NCI-H2029 treated with DMSO at 0.1 percent for 48 hours (cell line): ENCODE measurements at regions not wholly inside any gene's neighbourhood (a gene's known extent, or its start where the extent isn't known, plus 50 kb on each side); places are given as distances from the start of the nearest gene placed in this dataset.
"Not testable (repeated sequence)": the region's sequence is repeated elsewhere in the genome, so short reads cannot be mapped to it uniquely, and the experiment has no call there.

Source experiments
- DNase-seq: peaks from one replicate; lab custom pipeline; 2025; lab: John Stamatoyannopoulos, UW

DNA sequence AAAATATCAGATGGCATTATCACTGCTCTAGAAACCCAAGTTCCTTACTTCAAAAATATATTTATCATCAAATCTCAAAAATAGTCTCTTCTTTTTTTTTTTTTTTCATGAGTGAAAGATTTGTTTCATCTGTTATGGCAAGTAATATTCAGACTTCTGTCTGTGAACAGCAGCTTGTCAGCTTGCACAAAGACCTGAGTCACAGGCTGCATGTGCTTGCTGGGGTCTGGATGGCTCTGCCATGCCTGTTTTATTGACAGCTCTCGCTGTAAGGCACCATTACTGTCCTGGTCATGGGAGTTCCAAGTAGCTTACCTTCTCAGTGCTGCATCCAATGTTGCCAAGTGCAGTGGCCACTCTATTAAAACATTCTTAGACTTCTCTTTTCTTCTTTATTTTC, 456.4 kb downstream of the GADD45G start:
- DNase-seq, result no peak

DNA sequence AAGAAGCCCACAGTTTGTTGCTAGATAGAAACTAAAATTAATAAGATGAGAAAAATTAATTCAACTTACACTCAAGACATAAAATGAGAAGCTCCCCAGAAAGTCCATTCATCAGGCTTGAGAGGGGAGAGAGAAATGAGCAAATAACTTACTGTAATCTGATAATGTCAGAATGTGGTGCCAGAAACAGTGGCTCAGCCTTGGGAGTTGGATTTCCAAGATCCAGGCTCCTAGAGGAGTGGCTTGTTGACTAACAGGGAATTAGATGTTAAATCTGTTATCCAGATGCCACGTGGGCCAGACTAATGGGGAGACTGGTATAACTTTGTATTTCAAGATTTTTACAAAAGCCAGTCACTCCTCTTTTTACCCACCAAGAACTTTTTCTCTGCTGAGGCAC, 458.2 kb downstream of the GADD45G start:
- no peak for DNase-seq

DNA sequence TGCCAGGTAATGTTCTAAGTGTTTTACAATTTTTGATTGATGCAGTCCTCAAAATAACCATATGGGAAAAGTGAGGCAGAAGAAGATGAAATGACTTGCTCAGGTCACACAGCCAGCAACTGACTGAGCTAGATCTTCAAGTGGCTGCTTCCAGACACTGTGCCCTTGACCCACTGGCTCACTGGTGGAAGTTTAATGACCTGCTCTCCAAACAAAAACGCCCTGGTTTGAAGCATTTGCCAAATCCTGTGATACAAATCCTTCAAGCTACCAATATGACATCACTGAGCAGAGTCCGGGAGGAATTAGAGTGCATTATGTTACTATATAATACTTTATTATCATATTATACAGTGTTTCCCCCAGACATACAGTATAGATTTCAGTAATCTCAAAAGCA, 459.4 kb downstream of the GADD45G start:
- peak; percentile 46 for DNase-seq

DNA sequence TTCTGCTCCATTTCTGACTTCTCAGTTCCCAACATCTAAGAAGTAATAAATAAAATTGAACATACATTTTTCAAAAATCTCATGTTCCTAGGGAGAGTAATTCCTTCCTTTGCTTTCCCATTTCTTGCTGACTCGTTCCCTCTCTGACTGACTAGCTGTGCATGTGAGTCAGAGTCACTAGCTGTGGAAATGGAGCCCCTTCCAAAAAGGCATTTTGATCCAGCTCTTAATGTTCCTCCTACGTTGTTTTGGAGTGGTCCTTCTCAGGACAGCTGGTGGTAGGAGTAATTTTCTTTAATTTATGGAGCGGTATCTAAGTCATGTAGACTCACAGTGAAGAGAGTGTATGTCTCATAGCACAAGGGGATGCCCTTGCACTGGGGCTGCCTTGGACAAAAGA, 460.2 kb downstream of the GADD45G start:
- DNase-seq, result no peak

DNA sequence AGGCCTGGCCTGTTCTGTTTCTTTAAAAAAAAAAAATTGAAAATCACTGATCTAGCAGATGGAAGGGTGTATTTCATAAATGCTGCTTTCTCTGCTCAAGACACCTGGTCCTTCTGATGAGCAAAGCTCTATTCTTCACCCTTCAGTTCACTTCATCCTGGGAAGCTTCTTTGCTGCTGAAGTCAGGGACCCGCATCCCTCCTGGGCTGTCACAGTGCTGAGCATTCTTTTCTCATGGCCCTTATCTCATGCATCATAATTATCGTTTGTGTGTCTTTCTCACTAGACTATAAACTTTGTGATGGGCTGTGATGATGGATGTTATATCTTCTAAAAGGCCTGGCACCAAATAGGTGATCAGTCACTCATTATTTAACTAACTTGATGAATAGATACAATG, 461.0 kb downstream of the GADD45G start:
- no peak for DNase-seq

DNA sequence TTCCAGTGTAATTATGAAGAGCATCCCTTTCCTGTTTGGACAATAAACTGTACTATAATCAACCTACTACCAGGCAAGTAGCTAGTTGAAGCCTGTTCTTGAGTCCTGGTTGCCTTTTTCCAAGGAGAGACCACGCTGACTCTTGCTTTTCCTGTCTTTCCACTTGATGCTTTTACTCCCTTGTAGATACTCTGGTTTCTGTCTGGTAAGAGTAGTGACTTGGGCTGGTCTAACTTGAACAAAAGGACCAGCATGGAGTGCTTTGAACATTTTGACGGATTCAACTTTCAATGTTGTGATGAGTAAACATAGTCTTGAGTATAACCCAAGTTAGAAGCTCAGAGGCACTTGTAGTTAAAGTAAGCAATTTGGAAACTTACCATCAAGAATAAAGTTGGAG, 464.3 kb downstream of the GADD45G start:
- no peak for DNase-seq

DNA sequence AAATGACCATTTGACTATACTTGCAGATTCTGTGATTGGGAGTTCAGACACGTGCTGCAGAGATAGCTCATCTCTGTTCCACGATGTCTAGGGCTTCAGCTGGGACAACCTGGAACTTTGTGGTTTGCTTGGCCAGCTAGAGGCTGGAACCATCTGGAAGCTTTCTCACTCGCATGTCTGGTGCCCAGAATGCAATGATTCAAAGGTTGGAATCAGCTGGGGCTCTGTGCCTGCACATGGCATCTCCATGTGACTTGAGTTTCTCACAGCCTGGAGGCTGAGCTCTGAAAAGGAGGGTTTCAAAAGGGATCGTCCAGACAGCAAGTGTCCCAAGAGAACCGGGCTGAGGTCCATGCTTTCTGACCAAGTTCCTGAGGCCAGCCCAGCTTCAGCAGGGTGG, 465.2 kb downstream of the GADD45G start:
- DNase-seq, result no peak

DNA sequence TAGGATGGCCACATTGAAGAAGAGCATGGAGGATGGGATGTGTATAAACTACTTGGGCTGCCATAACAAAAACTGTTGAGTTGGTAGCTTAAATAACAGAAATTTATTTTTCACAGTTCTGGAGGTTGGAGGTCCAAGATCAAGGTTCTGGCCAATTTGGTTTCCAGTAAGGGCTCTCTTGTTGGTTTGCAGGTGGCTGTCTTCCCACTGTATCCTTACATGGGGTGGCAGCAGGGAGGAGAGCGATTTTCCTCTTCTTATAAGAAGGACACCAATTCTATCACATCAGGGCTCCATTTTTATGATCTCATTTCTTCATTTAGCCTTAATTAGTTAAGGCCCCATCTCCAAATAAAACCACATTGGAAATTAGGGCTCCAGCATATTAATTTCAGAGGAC, 465.7 kb downstream of the GADD45G start:
- DNase-seq, result no peak

DNA sequence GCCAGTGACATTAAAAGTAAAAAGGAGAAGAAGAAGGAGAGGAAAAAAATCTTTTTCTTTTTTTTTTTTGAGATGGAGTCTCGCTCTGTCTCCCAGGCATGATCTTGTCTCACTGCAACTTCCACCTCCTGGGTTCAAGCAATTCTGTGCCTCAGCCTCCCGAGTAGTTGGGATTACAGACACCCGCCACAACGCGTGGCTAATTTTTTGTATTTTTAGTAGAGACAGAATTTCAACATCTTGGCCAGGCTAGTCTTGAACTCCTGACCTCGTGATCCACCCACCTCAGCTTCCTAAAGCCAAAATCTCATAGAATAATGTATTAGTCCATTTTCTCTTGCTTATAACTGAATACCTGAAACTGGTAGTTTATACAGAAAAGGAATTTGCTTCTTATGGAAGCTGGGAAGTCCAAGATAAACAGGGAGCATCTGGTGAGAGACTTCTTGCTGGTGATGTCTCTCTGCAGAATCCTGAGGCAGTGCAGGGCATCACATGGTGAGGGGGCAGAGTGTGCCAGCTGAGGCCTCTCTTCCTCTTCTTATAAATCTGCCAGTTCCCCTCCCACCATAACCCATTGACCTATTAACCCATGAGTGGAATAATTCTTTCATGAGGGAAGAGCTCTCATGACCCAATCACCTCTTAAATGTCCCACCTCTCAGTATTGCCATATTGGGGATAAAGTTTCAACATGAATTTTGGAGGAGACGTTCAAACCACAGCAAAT, 466.3 kb downstream of the GADD45G start:
- DNase-seq, result no peak

DNA sequence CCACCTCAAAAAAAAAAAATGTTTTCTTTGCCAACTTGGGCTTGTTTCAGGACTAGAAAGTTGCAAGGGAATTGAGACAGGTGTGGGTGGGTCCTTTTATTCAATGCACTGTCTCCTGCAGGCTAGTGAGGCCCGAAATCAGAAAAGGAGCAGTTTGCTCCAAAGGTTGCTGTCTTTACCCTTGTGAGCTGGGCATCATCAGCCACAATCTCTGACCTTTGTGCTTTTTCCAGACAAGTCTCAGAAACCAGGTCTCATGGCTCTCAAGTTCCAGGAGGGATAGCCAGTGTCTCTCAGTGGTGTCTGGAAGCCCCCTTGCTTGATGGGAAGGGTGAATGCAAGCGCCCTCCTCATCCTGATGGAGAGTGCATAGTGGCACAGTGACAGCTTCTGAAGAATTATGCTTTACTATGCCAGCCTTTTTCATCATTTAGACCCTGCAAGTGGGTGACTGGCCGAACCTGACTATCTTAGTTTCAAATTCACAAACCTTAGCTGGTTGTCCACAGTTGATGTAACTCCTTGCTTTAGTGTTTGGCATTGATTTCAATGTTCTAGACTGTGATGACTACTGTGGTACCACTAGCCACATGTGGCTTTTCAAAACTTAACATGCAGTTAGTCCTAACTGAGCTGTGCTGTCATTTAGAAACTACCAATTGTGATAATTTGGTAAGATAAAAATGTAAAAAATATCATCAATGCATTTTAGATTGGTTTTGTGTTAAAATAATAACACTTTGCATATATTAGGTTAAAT, 468.6 kb downstream of the GADD45G start:
- no peak for DNase-seq

DNA sequence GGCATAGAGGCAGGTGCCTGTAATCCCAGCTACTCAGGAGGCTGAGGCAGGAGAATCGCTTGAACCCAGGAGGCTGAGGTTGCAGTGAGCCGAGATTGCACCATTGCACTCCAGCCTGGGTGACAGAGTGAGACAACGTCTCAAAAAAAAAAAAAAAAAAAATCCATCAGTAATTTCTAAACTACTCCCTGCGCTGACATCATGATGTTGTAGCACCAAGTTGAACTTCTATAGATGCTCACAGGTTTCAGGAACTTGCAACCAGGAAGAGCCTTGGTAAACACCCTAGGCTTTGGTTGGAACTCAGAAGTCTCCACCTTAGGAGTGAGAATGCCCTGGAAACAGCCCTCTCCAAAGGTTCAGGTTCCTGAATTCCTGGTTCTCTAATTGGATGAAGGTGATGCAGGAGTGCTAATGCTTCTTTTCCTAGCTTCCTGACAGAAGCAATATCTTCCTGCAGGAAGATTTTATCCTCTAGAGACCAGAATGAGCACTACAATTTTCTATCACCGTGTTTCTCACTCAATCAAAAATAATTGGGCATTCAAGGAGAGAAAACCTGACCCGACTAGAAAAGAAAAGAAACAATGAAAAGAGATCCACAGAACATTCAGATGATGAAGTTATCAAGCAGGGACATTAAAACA, 469.6 kb downstream of the GADD45G start:
- DNase-seq, result no peak

DNA sequence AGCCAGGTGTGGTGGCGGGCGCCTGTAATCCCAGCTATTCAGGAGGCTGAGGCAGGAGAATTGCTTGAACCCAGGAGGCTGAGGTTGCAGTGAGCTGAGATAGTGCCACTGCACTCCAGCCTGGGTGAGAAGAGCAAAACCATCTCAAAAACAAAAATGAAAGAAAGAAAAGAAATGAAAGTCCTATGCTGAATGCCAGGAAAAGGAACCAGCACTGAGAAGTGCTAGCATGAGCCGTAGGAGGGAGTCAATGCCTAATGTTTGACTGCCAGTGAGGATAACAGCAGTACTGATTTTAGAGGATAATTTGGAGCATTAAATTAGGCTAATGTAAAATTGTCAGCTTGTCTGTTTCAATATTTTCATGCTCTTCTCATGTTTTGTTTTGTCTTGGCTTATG, 472.8 kb downstream of the GADD45G start:
- not testable (repeated sequence) for DNase-seq

DNA sequence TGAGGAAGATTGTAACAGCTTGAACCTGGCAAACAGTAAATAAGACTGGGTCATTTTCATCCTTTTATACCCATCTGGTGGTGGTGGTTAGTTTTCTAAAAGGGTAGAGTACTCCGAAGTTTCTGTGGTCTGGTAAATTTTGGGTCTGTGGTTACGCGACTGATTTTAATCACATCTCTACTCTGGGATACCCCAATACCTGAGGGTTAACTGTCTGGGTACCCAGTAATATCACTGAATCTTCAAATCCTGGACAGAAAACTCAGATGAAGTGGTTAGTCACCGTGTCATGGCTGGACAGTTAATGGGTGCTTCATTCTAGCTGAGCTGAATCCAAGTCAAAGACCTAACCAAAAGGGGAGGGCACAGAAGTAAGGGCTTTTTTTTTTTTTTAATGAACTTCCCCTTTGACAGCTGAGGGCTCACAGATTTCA, 474.2 kb downstream of the GADD45G start:
- no peak for DNase-seq

DNA sequence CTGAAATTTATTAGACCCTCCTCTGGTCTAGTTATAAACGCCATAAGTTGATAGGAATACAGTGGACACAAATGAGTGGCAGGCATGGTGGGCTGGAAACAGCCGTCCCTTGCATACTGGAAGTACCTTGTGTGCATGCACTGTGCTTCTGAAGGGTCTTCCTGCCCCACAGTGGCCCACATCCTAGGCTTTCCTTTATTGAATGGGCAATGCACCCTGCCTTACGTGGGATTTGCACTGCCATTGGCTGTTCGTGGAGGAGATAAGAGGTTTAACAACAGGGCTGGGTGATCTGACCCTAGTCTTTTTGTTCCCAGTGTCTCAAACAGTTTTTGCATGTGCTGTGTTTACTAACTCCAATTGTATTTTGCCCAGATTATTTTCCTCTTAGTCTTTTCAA, 480.8 kb downstream of the GADD45G start:
- no peak for DNase-seq

DNA sequence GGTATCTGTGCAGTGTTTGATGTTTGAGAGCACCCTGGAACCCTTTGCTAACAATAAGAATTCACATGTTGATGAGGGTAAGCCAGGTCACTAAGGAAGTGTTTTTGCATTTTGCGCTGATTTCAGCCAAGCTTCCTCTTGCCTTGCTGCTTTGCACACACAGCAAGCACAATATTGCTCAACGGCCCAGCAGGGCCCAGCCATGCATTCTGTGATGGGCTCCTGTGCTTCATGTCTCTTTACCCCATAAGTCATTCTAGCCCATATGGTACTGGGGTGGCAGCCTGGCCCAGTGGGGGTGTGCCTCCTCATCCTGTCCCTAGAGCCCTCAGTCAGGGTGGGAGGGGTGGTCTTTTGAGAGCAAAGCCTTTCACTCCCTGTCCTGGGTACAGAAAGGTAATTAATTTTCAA, 481.3 kb downstream of the GADD45G start:
- DNase-seq, result no peak

DNA sequence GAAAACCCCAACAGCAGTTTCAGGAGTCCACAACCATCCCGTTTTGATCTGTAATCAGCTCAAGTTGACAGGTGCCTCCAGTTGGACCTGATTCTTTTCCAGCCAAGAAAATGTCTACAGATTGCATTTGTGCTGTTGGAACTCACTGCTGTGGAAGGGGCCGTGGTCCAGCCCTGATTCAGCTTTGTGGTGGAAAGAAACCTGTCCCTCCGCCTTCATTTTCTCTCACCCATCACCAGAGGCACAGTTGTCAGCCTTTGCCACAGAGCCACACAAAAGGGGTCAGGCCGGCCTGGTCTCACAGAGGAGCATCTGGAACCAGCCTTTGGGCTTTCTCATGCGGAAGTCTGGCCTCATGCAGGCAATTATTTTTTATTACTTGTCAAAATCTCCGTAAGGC, 483.6 kb downstream of the GADD45G start:
- no peak for DNase-seq

DNA sequence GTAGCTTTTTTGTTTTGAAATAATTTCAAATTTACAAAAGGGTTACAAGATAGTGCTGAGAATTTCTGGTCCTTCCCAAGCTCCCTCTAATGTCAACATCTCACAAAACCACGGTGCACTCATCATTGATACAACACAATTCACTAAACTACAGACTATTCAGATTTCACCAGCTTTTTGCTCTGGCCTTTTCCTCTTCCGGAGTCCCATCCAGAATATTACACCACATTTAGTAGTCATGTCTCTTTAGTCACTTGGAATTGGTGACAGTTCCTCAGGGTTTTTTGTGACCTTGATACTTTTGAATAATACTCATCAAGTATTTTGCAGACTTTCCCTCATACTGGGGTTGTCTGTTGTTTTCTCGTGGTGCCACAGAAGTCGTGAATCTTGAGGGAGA, 484.0 kb downstream of the GADD45G start:
- no peak for DNase-seq

DNA sequence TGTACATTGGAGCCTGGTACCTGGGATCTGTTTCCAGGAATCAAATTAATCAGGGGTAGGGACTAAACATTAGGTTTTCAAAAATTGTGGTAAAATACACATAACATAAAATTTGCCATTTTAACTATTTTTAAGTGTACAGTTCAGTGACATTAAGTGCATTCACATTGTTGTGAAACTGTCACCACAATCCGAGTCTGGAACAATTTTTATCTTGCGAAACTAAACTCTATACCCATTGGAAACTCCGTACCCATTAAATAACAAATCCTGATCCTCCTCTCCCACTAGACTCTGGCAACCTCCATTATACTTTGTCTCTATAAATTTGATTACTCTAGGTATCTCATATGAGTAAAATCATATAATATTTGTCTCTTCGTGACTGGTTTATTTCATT, 486.2 kb downstream of the GADD45G start:
- no peak for DNase-seq

DNA sequence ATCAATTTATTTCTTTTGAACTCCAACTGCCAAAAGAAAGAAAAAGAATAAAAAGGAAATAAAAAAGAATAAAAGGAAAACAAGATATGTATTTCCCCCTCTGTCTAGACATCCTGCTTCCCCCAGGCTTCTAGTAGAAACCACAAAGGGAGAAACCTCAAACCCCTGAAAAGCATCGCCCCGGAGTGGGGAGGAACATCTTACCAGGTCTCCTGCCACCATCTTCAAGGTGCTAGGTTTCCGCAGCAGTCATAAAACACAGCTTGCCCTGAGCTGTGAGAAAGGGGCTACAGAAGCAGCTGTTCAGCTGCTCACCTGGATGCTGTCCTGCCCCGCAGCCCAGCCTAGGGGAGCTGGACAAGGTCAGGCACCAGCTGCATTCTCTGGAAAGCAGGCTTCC, 487.7 kb downstream of the GADD45G start:
- no peak for DNase-seq

DNA sequence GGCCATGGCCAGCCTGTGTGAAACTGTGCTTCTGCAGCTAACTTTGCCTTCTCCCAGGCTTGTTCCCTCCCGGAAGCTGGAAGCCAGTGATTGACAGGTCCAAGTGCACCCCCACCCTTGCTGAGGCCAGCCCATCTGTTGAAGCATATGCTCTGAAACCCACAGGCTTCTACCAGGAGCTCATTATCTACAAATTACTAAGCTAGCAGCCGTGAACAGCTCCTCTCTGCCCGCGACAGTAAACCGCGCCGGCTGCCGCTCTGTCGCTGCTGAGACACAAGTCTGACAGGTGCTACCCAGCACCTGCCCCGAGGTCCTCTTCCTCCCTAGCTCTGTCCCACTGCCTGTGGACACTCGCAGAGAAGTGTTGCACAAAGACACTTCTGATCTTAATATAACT, 490.9 kb downstream of the GADD45G start:
- peak; percentile 95 for DNase-seq

DNA sequence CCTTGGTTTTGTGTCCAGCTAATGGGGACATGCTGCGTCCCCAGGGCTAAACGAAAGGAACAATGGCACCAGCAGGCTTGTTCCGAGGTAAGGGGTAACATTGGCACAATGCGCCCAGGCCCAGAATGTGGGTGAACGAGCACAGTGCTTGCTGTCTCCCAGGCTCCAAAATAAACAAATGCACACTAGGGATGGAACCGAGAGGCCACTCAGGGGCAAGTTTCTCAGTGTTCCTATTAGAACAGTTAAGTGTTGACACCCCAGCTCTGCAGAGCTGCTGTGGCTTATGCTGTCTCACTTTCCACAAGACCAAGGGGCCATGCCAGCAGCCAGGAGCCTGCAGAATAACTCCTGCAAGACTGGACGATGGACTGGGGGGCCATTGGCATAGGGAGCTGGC, 492.4 kb downstream of the GADD45G start:
- DNase-seq, result no peak

DNA sequence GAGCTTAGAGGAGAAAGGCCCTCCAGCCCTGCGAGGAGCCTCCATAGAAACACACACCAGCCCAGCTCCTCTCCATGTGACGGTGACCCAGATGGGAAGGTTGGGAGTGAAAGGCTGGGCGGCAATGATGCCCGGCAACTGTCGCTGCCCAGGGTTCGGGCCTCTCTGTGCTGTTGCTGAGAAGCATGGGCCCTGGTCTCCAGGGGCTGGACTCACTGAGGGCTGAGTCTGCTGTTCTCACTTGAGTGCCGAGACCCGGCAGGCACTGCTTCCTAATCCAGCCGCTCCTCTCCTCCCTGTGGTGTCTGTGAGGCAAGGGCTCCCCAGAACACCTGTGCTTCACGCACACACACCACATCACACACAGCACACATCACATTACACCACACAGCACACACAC, 493.6 kb downstream of the GADD45G start:
- DNase-seq, result no peak

DNA sequence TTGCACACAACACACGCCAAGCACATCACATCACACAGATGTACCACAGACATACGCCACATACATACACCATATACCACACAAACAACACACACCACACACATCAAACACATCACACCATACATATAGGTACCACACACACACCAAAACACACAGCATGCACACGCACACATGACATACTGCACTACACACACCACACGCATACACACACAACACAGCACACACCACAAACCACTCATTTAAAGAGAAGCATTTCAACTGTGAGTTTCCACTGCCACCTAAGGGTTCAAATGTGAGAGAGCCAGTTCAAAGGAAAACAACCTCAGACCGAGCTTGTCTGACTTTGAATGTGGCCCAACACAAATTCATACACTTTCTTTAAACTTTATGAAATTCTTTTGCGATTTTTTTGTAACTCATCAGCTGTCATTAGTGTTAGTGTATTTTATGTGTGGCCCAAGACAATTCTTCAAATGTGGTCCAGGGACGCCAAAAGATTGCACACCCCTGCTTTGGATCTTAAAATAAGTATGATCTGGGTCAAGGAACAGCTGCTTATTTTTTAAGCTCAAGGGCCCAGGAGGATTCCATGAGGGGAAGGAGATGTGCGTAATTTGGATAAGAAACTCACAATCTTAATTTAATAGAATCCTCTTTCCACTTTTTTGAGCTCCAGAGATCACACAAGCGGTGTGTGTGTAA, 494.6 kb downstream of the GADD45G start:
- DNase-seq, result peak; percentile 52
